Osteoblast (primary cell): ENCODE measurements at regions not wholly inside any gene's neighbourhood (a gene's known extent, or its start where the extent isn't known, plus 50 kb on each side); places are given as distances from the start of the nearest gene placed in this dataset.

Experiments used
- DNase-seq: peaks from one replicate; pipeline ENCODE4 v3.0.0; 2011; ENCODE audit warnings: low spot score, mixed read lengths; ENCODE audit not compliant: insufficient read length; ENCODE audit errors: missing footprints
- H2AFZ ChIP-seq: 2 replicates; pipeline ENCODE4 v1.6.0; 2011; ENCODE audit warnings: mild to moderate bottlenecking, low read length
- H3K27ac ChIP-seq: 2 replicates; pipeline ENCODE4 v1.5.1; 2011; ENCODE audit warnings: mild to moderate bottlenecking, low read depth, low read length, moderate library complexity
- H3K27me3 ChIP-seq: 2 replicates; pipeline ENCODE4 v1.6.0; 2012; ENCODE audit warnings: mild to moderate bottlenecking, control low read depth, inconsistent platforms, low read length, moderate library complexity; ENCODE audit not compliant: insufficient read depth
- H3K36me3 ChIP-seq: 2 replicates; pipeline ENCODE4 v1.5.1; 2011; ENCODE audit warnings: mild to moderate bottlenecking, low read length, control low read depth, moderate library complexity; ENCODE audit not compliant: insufficient read depth
- H3K4me1 ChIP-seq: 2 replicates; pipeline ENCODE4 v1.5.1; 2011; ENCODE audit warnings: mild to moderate bottlenecking, low read length, control low read depth, moderate library complexity; ENCODE audit not compliant: insufficient read depth
- H3K4me2 ChIP-seq: 2 replicates; pipeline ENCODE4 v1.6.0; 2011; ENCODE audit warnings: mild to moderate bottlenecking, low read length; ENCODE audit not compliant: insufficient read depth
- H3K4me3 ChIP-seq: fragments of 200-600 bp; sonication (generic); 3 replicates; pipeline ENCODE4 v1.5.1; 2012; ENCODE audit warnings: mild to moderate bottlenecking, low read length, inconsistent platforms; ENCODE audit not compliant: insufficient read depth
- H3K79me2 ChIP-seq: 2 replicates; pipeline ENCODE4 v1.6.0; 2012; ENCODE audit warnings: mild to moderate bottlenecking, low read length, control low read depth, inconsistent platforms; ENCODE audit not compliant: insufficient read depth
- H3K9me3 ChIP-seq: 2 replicates; pipeline ENCODE4 v1.5.1; 2011; ENCODE audit warnings: low read depth, low read length, control low read depth
- H4K20me1 ChIP-seq: 2 replicates; pipeline ENCODE4 v1.6.0; 2012; ENCODE audit warnings: mild to moderate bottlenecking, low read length, control low read depth; ENCODE audit not compliant: insufficient read depth
- TF ChIP-seq, protein P1 (sequence below): IDR thresholded peaks from 2 replicates; pipeline ENCODE4 v1.5.1; 2011; ENCODE audit warnings: mild to moderate bottlenecking, low read depth, low read length, moderate library complexity; ENCODE audit errors: extremely low read depth

DNA sequence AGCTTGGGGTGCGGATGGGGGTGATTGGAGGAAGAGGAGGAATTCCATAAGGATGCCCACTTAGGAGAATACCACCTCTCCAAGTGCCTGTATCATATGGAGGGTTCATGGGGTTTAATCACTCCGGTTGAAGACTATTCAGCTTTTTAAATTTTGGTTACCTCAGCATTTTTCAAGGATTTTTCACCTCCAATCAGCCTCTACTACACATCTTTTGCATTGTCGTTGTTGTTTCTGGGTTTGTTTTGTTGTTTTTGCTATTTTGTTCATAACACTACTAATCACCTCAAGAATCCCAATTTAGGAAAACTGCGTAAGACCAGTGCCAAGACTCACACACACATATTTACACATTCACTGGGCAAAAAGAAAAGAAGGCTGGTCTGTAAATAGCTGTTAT is 619.5 kb upstream of the CDH5 start:
- Histone ChIP-seq H3K79me2 (no peaks in the 10 kb centered on the region), H3K27me3 (no peaks in the 10 kb centered on the region), H3K4me2 (no peak overlapping the region), H3K9me3 (no peaks in the 10 kb centered on the region), H3K4me1 (no peaks in the 10 kb centered on the region), H3K36me3 (no peaks in the 10 kb centered on the region), H2AFZ (no peak overlapping the region), H4K20me1 (no peaks in the 10 kb centered on the region), H3K4me3 (no peak overlapping the region), H3K27ac (no peak overlapping the region)
- TF ChIP-seq, protein P1, sequence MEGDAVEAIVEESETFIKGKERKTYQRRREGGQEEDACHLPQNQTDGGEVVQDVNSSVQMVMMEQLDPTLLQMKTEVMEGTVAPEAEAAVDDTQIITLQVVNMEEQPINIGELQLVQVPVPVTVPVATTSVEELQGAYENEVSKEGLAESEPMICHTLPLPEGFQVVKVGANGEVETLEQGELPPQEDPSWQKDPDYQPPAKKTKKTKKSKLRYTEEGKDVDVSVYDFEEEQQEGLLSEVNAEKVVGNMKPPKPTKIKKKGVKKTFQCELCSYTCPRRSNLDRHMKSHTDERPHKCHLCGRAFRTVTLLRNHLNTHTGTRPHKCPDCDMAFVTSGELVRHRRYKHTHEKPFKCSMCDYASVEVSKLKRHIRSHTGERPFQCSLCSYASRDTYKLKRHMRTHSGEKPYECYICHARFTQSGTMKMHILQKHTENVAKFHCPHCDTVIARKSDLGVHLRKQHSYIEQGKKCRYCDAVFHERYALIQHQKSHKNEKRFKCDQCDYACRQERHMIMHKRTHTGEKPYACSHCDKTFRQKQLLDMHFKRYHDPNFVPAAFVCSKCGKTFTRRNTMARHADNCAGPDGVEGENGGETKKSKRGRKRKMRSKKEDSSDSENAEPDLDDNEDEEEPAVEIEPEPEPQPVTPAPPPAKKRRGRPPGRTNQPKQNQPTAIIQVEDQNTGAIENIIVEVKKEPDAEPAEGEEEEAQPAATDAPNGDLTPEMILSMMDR: no peak
- peak; percentile 62 for DNase-seq

DNA sequence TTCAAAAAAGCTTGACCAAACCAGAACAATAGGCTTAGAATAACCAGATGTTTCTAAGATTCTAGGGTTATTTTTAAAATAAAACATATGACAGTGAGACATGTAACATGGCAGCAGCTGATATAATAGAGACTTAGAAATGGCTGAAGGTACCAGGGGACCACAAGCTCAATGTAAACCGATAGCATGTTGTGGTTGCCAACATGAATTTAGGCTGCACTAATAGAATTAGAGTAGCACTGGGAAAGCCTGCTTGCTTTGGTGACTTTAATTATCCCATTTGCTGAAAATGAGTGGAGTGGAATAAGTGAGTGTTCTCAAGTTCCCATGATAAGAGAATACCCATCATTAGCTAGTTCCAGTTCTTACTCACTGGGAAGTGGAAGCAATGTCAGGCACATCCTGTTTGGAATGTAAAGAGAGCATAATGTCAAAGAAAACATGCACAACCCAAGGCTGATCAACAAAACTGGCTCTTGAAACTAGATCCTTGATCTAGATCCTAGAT is 621.2 kb upstream of the CDH5 start:
- Histone ChIP-seq H4K20me1 (no peaks in the 10 kb centered on the region), H3K27me3 (no peaks in the 10 kb centered on the region), H3K9me3 (no peaks in the 10 kb centered on the region), H3K27ac (no peak overlapping the region), H2AFZ (no peak overlapping the region), H3K4me3 (no peak overlapping the region), H3K4me1 (no peaks in the 10 kb centered on the region), H3K36me3 (no peaks in the 10 kb centered on the region), H3K79me2 (no peaks in the 10 kb centered on the region), H3K4me2 (no peak overlapping the region)
- DNase-seq: no peak
- TF ChIP-seq, protein P1: no peak

DNA sequence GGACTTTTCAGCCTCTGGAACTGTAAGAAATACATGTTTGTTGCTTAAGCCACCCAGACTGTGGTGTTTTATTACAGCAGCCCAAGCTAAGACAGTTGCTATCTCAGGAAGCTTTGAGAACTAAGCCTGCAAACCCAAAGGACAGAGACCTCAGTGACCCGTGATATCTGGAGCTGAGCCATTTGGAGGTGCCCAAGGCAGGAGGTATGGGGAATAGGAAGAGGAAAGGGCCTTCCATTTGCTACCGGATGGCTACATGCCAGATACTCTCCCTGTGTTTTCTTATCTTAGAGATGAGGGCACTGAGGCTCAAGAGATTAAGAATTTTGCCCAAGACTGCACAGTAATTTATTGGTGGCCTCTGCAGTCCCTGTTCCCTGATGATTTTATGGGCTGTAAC is 622.1 kb upstream of the CDH5 start:
- no peak for DNase-seq
- H2AFZ ChIP-seq: no peak overlapping the region
- no peaks in the 10 kb centered on the region for H3K4me1 ChIP-seq
- H3K27ac ChIP-seq: no peak overlapping the region
- H3K27me3 ChIP-seq: no peaks in the 10 kb centered on the region
- no peaks in the 10 kb centered on the region for H3K36me3 ChIP-seq
- H3K4me2 ChIP-seq: no peak overlapping the region
- H3K9me3 ChIP-seq: no peaks in the 10 kb centered on the region
- TF ChIP-seq, protein P1: no peak
- no peaks in the 10 kb centered on the region for H4K20me1 ChIP-seq
- H3K79me2 ChIP-seq: no peaks in the 10 kb centered on the region
- no peak overlapping the region for H3K4me3 ChIP-seq

DNA sequence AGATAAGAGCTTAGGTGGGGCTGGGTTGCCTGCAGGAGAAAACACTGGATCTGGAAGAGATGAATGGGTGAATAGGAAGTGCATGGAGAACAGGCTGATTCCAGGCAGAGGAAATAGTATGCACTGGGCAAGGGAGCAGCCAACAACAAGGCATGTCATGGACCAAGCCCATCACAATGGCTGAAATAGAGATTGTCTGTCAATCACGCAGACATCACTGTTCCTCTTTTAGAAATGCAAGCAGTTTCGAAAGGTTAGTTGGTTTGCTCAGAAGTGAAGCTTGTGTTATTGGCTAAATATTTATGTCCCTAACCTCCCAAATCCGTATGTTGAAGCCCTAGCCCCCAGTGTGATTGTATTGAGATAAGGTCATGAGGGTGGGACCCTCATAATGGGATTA is 621.7 kb upstream of the CDH11 start:
- Histone ChIP-seq H4K20me1 (no peaks in the 10 kb centered on the region), H3K4me3 (no peak overlapping the region), H3K4me2 (no peak overlapping the region), H3K36me3 (no peaks in the 10 kb centered on the region), H3K27ac (no peak overlapping the region), H3K79me2 (no peaks in the 10 kb centered on the region), H2AFZ (no peak overlapping the region), H3K27me3 (peaks cover 7% of the 10 kb centered on the region), H3K9me3 (no peaks in the 10 kb centered on the region), H3K4me1 (no peaks in the 10 kb centered on the region)
- TF ChIP-seq, protein P1: no peak
- no peak for DNase-seq
